GM18870 (cell line): ENCODE measurements at regions not wholly inside any gene's neighbourhood (a gene's known extent, or its start where the extent isn't known, plus 50 kb on each side); places are given as distances from the start of the nearest gene placed in this dataset.
"Not testable (repeated sequence)": the region's sequence is repeated elsewhere in the genome, so short reads cannot be mapped to it uniquely, and the experiment has no call there.

Source experiments
- ATAC-seq: cut with Tn5 transposase; IDR thresholded peaks from one replicate; pipeline ENCODE4 v1.9.1; 2021; ENCODE audit warnings: moderate library complexity; ENCODE audit not compliant: unreplicated experiment

- no peak for ATAC-seq
Observed at GRCh38 chr5:175347931-175348330, 96.1 kb downstream of the DRD1 start.

GRCh38 chr5:175347027-175347426 is 97.0 kb downstream of the DRD1 start:
- no peak for ATAC-seq

- no peak for ATAC-seq
Observed at GRCh38 chr5:175344331-175345195, 99.4 kb downstream of the DRD1 start.

GRCh38 chr5:175343308-175343707 is 100.7 kb downstream of the DRD1 start:
- ATAC-seq, result no peak

- no peak for ATAC-seq
Observed at GRCh38 chr5:175340180-175340579, 103.8 kb downstream of the DRD1 start.

GRCh38 chr5:175337680-175338079 is 106.3 kb downstream of the DRD1 start:
- ATAC-seq, result no peak

- no peak for ATAC-seq
Observed at GRCh38 chr5:175336781-175337180, 107.2 kb downstream of the DRD1 start.

- no peak for ATAC-seq
Observed at GRCh38 chr5:175335691-175336090, 108.3 kb downstream of the DRD1 start.

GRCh38 chr5:175331173-175332036 is 112.6 kb downstream of the DRD1 start:
- ATAC-seq, result not testable (repeated sequence)

GRCh38 chr5:175329976-175330375 is 114.0 kb downstream of the DRD1 start:
- no peak for ATAC-seq

- no peak for ATAC-seq
Observed at GRCh38 chr5:175328687-175329086, 115.3 kb downstream of the DRD1 start.

GRCh38 chr5:175328176-175328575 is 115.8 kb downstream of the DRD1 start:
- no peak for ATAC-seq

GRCh38 chr5:175325681-175326080 is 118.3 kb downstream of the DRD1 start:
- ATAC-seq, result no peak

- no peak for ATAC-seq
Observed at GRCh38 chr5:175321927-175322532, 122.0 kb downstream of the DRD1 start.

GRCh38 chr5:175319199-175319598 is 124.8 kb downstream of the DRD1 start:
- ATAC-seq, result no peak

GRCh38 chr5:175317872-175318271 is 126.1 kb downstream of the DRD1 start:
- no peak for ATAC-seq

- ATAC-seq, result no peak
Observed at GRCh38 chr5:175309218-175309810, 134.7 kb downstream of the DRD1 start.

- ATAC-seq, result no peak
Observed at GRCh38 chr5:175308701-175309100, 135.3 kb downstream of the DRD1 start.

- no peak for ATAC-seq
Observed at GRCh38 chr5:175306381-175306780, 137.6 kb downstream of the DRD1 start.

GRCh38 chr5:175305251-175305650 is 138.7 kb downstream of the DRD1 start:
- no peak for ATAC-seq

GRCh38 chr5:175290379-175290778 is 153.6 kb downstream of the DRD1 start:
- no peak for ATAC-seq
